B cell (primary cell): ENCODE measurements at regions not wholly inside any gene's neighbourhood (a gene's known extent, or its start where the extent isn't known, plus 50 kb on each side); places are given as distances from the start of the nearest gene placed in this dataset.
A peak's percentile ranks its signal among the peaks of the same experiment; 100 is the strongest.

ENCODE experiments used
- ATAC-seq: fragments of 200-7000 bp; cut with Tn5 transposase; one replicate; pipeline ENCODE4 v1.10.0; 2021; ENCODE audit warnings: low read depth, mild to moderate bottlenecking, moderate number of reproducible peaks, moderate library complexity
- CTCF ChIA-PET: fragments of 350-600 bp; sonication (Branson Sonifier 250); formaldehyde crosslinking; loops from one replicate; lab custom pipeline; 2021; ENCODE audit warnings: antibody characterized with exemption, inconsistent platforms; lab: Charles Lee
- POLR2A ChIA-PET: fragments of 350-600 bp; sonication (Branson Sonifier 250); formaldehyde crosslinking; loops from one replicate; lab custom pipeline; 2021; ENCODE audit warnings: antibody characterized with exemption; lab: Charles Lee
- DNase-seq: peaks from one replicate; pipeline ENCODE4 v3.0.0; 2013
- H2AFZ ChIP-seq: 2 replicates; pipeline ENCODE4 v1.6.1; 2012; ENCODE audit warnings: mild to moderate bottlenecking, low read depth, low read length; ENCODE audit not compliant: insufficient read depth, poor library complexity, severe bottlenecking
- H3K27ac ChIP-seq, 2 donors: 1 replicate in 1 of 2; 2 replicates in 1 of 2; pipeline ENCODE4 v1.5.1; 2012 to 2013; ENCODE audit warnings: low read length in 2 of 2, mild to moderate bottlenecking in 2 of 2, moderate library complexity in 1 of 2
- H3K27me3 ChIP-seq, 4 experiments: fragments of 200-600 bp in 1 of 4; sonication (generic) in 1 of 4; replicated peaks in 1 of 4; 1 replicate in 2 of 4; 2 replicates in 2 of 4; pipeline versions ENCODE4 v1.6.1 to v1.7.0; 2013 to 2016; ENCODE audit warnings: low read length in 3 of 4, mild to moderate bottlenecking in 2 of 4, mixed read lengths in 1 of 4, moderate library complexity in 1 of 4; ENCODE audit not compliant: insufficient read depth in 4 of 4, control insufficient read depth in 3 of 4; ENCODE audit errors: control extremely low read depth in 1 of 4
- H3K36me3 ChIP-seq, 2 experiments: replicated peaks in 1 of 2; 1 replicate in 1 of 2; 2 replicates in 1 of 2; pipeline versions ENCODE4 v1.6.1 to v1.7.1; 2013; ENCODE audit warnings: low read length in 1 of 2; ENCODE audit not compliant: insufficient read depth in 2 of 2, control insufficient read depth in 1 of 2; ENCODE audit errors: control extremely low read depth in 1 of 2, extremely low read depth in 1 of 2
- H3K4me1 ChIP-seq, 2 donors: fragments of 200-600 bp in 1 of 2; sonication (generic) in 1 of 2; 1 replicate in 1 of 2; 2 replicates in 1 of 2; pipeline versions ENCODE4 v1.5.1 to v1.6.1; 2013 to 2017; ENCODE audit warnings: low read length in 2 of 2; ENCODE audit not compliant: control insufficient read depth in 2 of 2, insufficient read depth in 2 of 2
- H3K4me2 ChIP-seq: replicated peaks from 2 replicates; pipeline ENCODE3; 2012; ENCODE audit warnings: mild to moderate bottlenecking, low read depth, low read length; ENCODE audit not compliant: poor library complexity, severe bottlenecking
- H3K4me3 ChIP-seq, 5 experiments: fragments of 200-600 bp in 1 of 5; sonication (generic) in 1 of 5; 1 replicate in 3 of 5; 2 replicates in 2 of 5; pipeline versions ENCODE4 v1.5.1 to v1.7.0; 2011 to 2016; ENCODE audit warnings: low read length in 4 of 5, mild to moderate bottlenecking in 4 of 5, low read depth in 2 of 5, control low read depth in 1 of 5, moderate library complexity in 1 of 5; ENCODE audit not compliant: insufficient read depth in 1 of 5; ENCODE audit errors: control extremely low read depth in 1 of 5, extremely low read depth in 1 of 5
- H3K79me2 ChIP-seq: fragments of 200-600 bp; sonication (generic); one replicate; pipeline ENCODE4 v1.6.0; 2016; ENCODE audit warnings: low read length; ENCODE audit not compliant: control insufficient read depth, insufficient read depth
- H3K9ac ChIP-seq: fragments of 200-600 bp; sonication (generic); 2 replicates; pipeline ENCODE4 v1.6.1; 2017; ENCODE audit warnings: mild to moderate bottlenecking, low read length, moderate library complexity
- H3K9me3 ChIP-seq, 3 donors: one replicate each; pipeline versions ENCODE4 v1.6.1 to v1.7.1; 2013; ENCODE audit warnings: low read length in 2 of 3; ENCODE audit not compliant: control insufficient read depth in 2 of 3, insufficient read depth in 1 of 3; ENCODE audit errors: control extremely low read depth in 1 of 3
- H4K20me1 ChIP-seq: 2 replicates; pipeline ENCODE4 v1.6.0; 2012; ENCODE audit warnings: mild to moderate bottlenecking, low read length; ENCODE audit not compliant: insufficient read depth, control insufficient read depth, poor library complexity, severe bottlenecking
- H3K27ac Mint-ChIP-seq: one replicate; pipeline ENCODE4 v1.8.0; 2021; ENCODE audit warnings: mixed read lengths
- H3K27me3 Mint-ChIP-seq: one replicate; pipeline ENCODE4 v1.8.0; 2021; ENCODE audit warnings: mixed read lengths
- H3K4me1 Mint-ChIP-seq: one replicate; pipeline ENCODE4 v1.8.0; 2021; ENCODE audit warnings: mixed read lengths
- H3K4me3 Mint-ChIP-seq: one replicate; pipeline ENCODE4 v1.8.0; 2021; ENCODE audit warnings: mixed read lengths
- H3K9me3 Mint-ChIP-seq: one replicate; pipeline ENCODE4 v1.8.0; 2022; ENCODE audit warnings: mixed read lengths; ENCODE audit not compliant: insufficient read depth
- EZH2 ChIP-seq: IDR thresholded peaks from 2 replicates; pipeline ENCODE4 v1.6.1; 2012; ENCODE audit warnings: borderline replicate concordance, low read depth, mild to moderate bottlenecking, moderate library complexity, low read length; ENCODE audit not compliant: insufficient read depth, poor library complexity, severe bottlenecking
- WGBS: methylation state at CpG from one replicate; pipeline ENCODE4 v1.1.5; 2013; ENCODE audit warnings: missing lambda C conversion rate; ENCODE audit not compliant: insufficient coverage; 5-methylcytosine and 5-hydroxymethylcytosine counted together
- intact Hi-C: fragments of 100-400 bp; cut with micrococcal nuclease; formaldehyde crosslinking; loops from one replicate; pipeline ENCODE4 v1.10.0; 2022
- TF ChIP-seq, protein P1 (sequence below): fragments of 200-600 bp; IDR thresholded peaks from one replicate; pipeline ENCODE4 v1.8.0; 2022; ENCODE audit warnings: antibody characterized with exemption, mild to moderate bottlenecking

DNA sequence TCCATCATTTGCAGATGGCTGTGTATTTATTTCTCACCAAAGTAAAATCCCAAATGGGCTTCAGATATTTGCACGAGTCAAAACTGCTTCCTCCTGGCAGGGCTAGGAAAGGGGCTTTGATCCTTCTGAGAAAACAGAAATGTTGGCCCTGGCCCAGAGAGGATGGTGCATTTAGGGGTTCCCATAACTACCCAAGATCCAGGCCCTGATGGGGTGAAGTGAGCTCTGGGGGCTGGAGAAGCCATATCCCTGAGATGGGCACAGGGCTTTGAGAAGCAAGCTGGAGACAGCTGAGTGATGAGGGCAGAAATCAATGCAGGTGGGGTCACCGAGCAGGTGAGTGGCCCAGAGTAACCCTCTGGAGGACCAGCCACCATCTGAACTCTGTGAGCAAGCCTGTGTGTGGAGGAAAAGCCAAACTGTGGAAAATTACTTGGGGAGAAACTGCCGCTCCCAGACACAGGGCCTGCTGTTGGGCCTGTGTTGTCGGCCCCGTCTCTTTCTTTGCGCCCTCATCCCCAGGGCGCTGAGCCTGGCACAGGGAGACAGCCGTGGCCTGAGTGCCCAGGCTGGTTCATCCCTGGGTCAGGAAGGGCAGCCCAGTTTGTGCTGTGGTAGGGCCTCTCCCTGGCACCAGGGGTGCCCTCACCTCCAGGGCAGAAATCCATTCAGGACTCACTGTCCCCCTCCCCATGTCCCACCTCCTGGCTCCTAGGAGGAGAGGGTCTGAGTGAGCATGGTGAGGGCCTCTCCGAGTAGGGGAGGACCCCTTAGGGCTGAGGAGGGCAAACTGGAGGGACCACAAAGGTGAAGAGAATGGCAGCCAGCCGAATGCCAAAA lies 167.8 kb upstream of the HAAO start:
- ChIA-PET CTCF (interaction anchor here (1.8 to 5.8 kb wide), 2 partner anchors 13 kb away, joined by 6 to 27 read pairs; no protein-coding TSS in a partner anchor), POLR2A (no interaction called here)
- H3K79me2 ChIP-seq, result no peaks in the 10 kb centered on the region
- no peak overlapping the region for H3K9ac ChIP-seq
- ATAC-seq (no peak), DNase-seq (no peak)
- H3K27ac ChIP-seq, result no peak overlapping the region
- no peak overlapping the region for H3K4me3 Mint-ChIP-seq
- peak overlapping the region; percentile 46 for H2AFZ ChIP-seq
- H4K20me1 ChIP-seq, result no peaks in the 10 kb centered on the region
- no peaks in the 10 kb centered on the region for H3K36me3 ChIP-seq
- no peaks in the 10 kb centered on the region for H3K9me3 Mint-ChIP-seq
- H3K27me3 Mint-ChIP-seq, result peaks cover 8% of the 10 kb centered on the region
- peaks cover 0 to 3% (median 0%) of the 10 kb centered on the region in 4 experiments for H3K27me3 ChIP-seq
- H3K4me3 ChIP-seq, result no peak overlapping the region
- peaks cover 41 to 45% of the 10 kb centered on the region in 2 donors for H3K4me1 ChIP-seq
- H3K27ac Mint-ChIP-seq, result no peak overlapping the region
- peaks cover 0 to 4% (median 0%) of the 10 kb centered on the region in 3 donors for H3K9me3 ChIP-seq
- no peak overlapping the region for H3K4me2 ChIP-seq
- intact Hi-C loops, result no loop called here
- 84% methylated on average over 9 of the region's 10 CpGs for WGBS
- H3K4me1 Mint-ChIP-seq, result peaks cover 33% of the 10 kb centered on the region
- TF ChIP-seq EZH2, result no peak
- TF ChIP-seq, protein P1, sequence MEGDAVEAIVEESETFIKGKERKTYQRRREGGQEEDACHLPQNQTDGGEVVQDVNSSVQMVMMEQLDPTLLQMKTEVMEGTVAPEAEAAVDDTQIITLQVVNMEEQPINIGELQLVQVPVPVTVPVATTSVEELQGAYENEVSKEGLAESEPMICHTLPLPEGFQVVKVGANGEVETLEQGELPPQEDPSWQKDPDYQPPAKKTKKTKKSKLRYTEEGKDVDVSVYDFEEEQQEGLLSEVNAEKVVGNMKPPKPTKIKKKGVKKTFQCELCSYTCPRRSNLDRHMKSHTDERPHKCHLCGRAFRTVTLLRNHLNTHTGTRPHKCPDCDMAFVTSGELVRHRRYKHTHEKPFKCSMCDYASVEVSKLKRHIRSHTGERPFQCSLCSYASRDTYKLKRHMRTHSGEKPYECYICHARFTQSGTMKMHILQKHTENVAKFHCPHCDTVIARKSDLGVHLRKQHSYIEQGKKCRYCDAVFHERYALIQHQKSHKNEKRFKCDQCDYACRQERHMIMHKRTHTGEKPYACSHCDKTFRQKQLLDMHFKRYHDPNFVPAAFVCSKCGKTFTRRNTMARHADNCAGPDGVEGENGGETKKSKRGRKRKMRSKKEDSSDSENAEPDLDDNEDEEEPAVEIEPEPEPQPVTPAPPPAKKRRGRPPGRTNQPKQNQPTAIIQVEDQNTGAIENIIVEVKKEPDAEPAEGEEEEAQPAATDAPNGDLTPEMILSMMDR, result no peak
